ENCODE measurements at regions not wholly inside any gene's neighbourhood (a gene's known extent, or its start where the extent isn't known, plus 50 kb on each side); places are given as distances from the start of the nearest gene placed in this dataset.

DNA sequence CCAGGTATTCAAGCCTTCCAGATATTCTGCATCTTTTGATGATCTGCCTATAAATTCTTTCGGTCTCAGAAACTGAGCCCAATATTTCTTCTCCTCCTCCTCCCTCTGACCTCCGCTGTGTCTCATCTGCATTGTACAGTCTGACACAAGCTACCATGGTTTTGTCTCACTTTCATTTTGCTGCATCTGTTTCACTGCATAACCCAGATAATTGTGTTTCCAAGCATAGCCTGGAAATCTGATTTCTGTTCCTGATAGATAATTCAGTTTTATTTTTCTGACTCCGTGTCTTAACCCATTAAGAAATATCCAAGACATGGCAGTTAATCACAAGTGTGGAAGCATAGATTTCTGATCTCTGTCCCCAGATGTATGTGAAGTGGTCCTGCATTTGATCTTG, 374.2 kb upstream of the SEMA3A start:
- intact Hi-C loops (cut with micrococcal nuclease), result no loop called here
- H3K27me3 ChIP-seq (ENCODE audit: insufficient read depth, low read length), result no peaks in the 10 kb centered on the region
- no TSS peak for BruUV-seq (replicated peaks)
- DNase-seq (ENCODE audit: low read depth, low spot score) (no peak), ATAC-seq (no peak)
- H3K4me2 ChIP-seq (ENCODE audit: low read length), result no peak overlapping the region
- H3K27ac ChIP-seq (ENCODE audit: low read depth, low read length), result no peak overlapping the region
- H3K4me3 ChIP-seq (replicated peaks in 1 of 2; ENCODE audit: low read depth in 1 of 2, low read length in 2 of 2), result no peak overlapping the region
- TF ChIP-seq POLR2AphosphoS5 (IDR thresholded peaks at IDR 0.05; ENCODE audit: low read depth, low read length), result no peak
- no peak for TF ChIP-seq EZH2phosphoT487 (IDR thresholded peaks at IDR 0.05; ENCODE audit: borderline replicate concordance)
- no peak for TF ChIP-seq POLR2A (IDR thresholded peaks at IDR 0.05; ENCODE audit: borderline replicate concordance, extremely low read depth, insufficient read depth, insufficient read length)
- TF ChIP-seq CEBPB (IDR thresholded peaks at IDR 0.05; ENCODE audit: low read depth), result no peak
- TF ChIP-seq CBX3 (IDR thresholded peaks at IDR 0.05; ENCODE audit: low read depth), result no peak
- TF ChIP-seq SIN3A (IDR thresholded peaks at IDR 0.05; ENCODE audit: low read depth), result no peak
- TF ChIP-seq ZNF274 (IDR thresholded peaks at IDR 0.05; ENCODE audit: low read depth, low read length), result no peak
- TF ChIP-seq RAD21 (IDR thresholded peaks at IDR 0.05; ENCODE audit: low read depth), result no peak
- TF ChIP-seq, protein P1, sequence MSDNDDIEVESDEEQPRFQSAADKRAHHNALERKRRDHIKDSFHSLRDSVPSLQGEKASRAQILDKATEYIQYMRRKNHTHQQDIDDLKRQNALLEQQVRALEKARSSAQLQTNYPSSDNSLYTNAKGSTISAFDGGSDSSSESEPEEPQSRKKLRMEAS (IDR thresholded peaks at IDR 0.05), result no peak
- TF ChIP-seq ELF1 (IDR thresholded peaks at IDR 0.05; ENCODE audit: borderline replicate concordance, low read depth), result no peak
- no peak for TF ChIP-seq YY1 (IDR thresholded peaks at IDR 0.05; ENCODE audit: extremely low read depth, insufficient replicate concordance, low read depth, low read length)
- TF ChIP-seq, protein P2, sequence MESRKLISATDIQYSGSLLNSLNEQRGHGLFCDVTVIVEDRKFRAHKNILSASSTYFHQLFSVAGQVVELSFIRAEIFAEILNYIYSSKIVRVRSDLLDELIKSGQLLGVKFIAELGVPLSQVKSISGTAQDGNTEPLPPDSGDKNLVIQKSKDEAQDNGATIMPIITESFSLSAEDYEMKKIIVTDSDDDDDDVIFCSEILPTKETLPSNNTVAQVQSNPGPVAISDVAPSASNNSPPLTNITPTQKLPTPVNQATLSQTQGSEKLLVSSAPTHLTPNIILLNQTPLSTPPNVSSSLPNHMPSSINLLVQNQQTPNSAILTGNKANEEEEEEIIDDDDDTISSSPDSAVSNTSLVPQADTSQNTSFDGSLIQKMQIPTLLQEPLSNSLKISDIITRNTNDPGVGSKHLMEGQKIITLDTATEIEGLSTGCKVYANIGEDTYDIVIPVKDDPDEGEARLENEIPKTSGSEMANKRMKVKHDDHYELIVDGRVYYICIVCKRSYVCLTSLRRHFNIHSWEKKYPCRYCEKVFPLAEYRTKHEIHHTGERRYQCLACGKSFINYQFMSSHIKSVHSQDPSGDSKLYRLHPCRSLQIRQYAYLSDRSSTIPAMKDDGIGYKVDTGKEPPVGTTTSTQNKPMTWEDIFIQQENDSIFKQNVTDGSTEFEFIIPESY (IDR thresholded peaks at IDR 0.05; ENCODE audit: extremely low read depth, insufficient replicate concordance, low read length), result no peak
- no peak for TF ChIP-seq EZH2 (IDR thresholded peaks at IDR 0.05)
- TF ChIP-seq, protein P3, sequence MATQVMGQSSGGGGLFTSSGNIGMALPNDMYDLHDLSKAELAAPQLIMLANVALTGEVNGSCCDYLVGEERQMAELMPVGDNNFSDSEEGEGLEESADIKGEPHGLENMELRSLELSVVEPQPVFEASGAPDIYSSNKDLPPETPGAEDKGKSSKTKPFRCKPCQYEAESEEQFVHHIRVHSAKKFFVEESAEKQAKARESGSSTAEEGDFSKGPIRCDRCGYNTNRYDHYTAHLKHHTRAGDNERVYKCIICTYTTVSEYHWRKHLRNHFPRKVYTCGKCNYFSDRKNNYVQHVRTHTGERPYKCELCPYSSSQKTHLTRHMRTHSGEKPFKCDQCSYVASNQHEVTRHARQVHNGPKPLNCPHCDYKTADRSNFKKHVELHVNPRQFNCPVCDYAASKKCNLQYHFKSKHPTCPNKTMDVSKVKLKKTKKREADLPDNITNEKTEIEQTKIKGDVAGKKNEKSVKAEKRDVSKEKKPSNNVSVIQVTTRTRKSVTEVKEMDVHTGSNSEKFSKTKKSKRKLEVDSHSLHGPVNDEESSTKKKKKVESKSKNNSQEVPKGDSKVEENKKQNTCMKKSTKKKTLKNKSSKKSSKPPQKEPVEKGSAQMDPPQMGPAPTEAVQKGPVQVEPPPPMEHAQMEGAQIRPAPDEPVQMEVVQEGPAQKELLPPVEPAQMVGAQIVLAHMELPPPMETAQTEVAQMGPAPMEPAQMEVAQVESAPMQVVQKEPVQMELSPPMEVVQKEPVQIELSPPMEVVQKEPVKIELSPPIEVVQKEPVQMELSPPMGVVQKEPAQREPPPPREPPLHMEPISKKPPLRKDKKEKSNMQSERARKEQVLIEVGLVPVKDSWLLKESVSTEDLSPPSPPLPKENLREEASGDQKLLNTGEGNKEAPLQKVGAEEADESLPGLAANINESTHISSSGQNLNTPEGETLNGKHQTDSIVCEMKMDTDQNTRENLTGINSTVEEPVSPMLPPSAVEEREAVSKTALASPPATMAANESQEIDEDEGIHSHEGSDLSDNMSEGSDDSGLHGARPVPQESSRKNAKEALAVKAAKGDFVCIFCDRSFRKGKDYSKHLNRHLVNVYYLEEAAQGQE (IDR thresholded peaks at IDR 0.05; ENCODE audit: low read depth), result no peak
- no peak for TF ChIP-seq SRF (IDR thresholded peaks at IDR 0.05; ENCODE audit: low read depth)
- TF ChIP-seq EGR1 (IDR thresholded peaks at IDR 0.05; ENCODE audit: low read depth), result no peak
- TF ChIP-seq JUND (IDR thresholded peaks at IDR 0.05), result no peak
- no peak for TF ChIP-seq FOSL1 (IDR thresholded peaks at IDR 0.05; ENCODE audit: low read depth)
- H4K20me1 ChIP-seq (ENCODE audit: insufficient read depth), result no peaks in the 10 kb centered on the region
- no peak overlapping the region for H2AFZ ChIP-seq (ENCODE audit: low read depth, low read length, poor library complexity, severe bottlenecking)
- H3K9me2 ChIP-seq (ENCODE audit: insufficient read depth), result no peaks in the 10 kb centered on the region
- no peaks in the 10 kb centered on the region for H3K4me1 ChIP-seq (ENCODE audit: control insufficient read depth in 1 of 2, insufficient read depth in 2 of 2, low read length in 2 of 2)
- ChIA-PET CTCF (no interaction called here), POLR2A (no interaction called here), RAD21 (ENCODE audit: low non-redundant PET in 1 of 2, low total read pairs in 2 of 2, uncharacterized antibody in 2 of 2, unreplicated experiment in 2 of 2) (no interaction called here)
- no peak overlapping the region for H3K9ac ChIP-seq (ENCODE audit: low read length)
- H3K36me3 ChIP-seq (ENCODE audit: control insufficient read depth in 1 of 2, insufficient read depth in 2 of 2, low read length in 2 of 2), result no peaks in the 10 kb centered on the region
- no peaks in the 10 kb centered on the region for H3K9me3 ChIP-seq (ENCODE audit: control insufficient read depth in 1 of 2, insufficient read depth in 1 of 2, low read depth in 1 of 2, low read length in 2 of 2)
- H3K79me2 ChIP-seq (ENCODE audit: insufficient read depth, low read length), result no peaks in the 10 kb centered on the region

Data from HCT116 (cell line).